Astrocyte (in vitro differentiated cells and primary cell): ENCODE measurements at regions not wholly inside any gene's neighbourhood (a gene's known extent, or its start where the extent isn't known, plus 50 kb on each side); places are given as distances from the start of the nearest gene placed in this dataset.

Experiments
- EZH2 ChIP-seq: IDR thresholded peaks from 2 replicates; pipeline ENCODE4 v1.6.1; 2012; ENCODE audit warnings: mild to moderate bottlenecking, low read length, inconsistent platforms; ENCODE audit not compliant: insufficient read depth
- TF ChIP-seq, protein P1 (sequence below): IDR thresholded peaks from 2 replicates; pipeline ENCODE4 v1.5.1; 2011; ENCODE audit warnings: low read depth, mild to moderate bottlenecking, inconsistent platforms, low read length, moderate library complexity; ENCODE audit not compliant: insufficient read depth

GRCh38 chr7:41005374-41005901, 697.5 kb downstream of the INHBA start:
- TF ChIP-seq EZH2: no peak
- TF ChIP-seq, protein P1, sequence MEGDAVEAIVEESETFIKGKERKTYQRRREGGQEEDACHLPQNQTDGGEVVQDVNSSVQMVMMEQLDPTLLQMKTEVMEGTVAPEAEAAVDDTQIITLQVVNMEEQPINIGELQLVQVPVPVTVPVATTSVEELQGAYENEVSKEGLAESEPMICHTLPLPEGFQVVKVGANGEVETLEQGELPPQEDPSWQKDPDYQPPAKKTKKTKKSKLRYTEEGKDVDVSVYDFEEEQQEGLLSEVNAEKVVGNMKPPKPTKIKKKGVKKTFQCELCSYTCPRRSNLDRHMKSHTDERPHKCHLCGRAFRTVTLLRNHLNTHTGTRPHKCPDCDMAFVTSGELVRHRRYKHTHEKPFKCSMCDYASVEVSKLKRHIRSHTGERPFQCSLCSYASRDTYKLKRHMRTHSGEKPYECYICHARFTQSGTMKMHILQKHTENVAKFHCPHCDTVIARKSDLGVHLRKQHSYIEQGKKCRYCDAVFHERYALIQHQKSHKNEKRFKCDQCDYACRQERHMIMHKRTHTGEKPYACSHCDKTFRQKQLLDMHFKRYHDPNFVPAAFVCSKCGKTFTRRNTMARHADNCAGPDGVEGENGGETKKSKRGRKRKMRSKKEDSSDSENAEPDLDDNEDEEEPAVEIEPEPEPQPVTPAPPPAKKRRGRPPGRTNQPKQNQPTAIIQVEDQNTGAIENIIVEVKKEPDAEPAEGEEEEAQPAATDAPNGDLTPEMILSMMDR: no peak
